ENCODE measurements at regions not wholly inside any gene's neighbourhood (a gene's known extent, or its start where the extent isn't known, plus 50 kb on each side); places are given as distances from the start of the nearest gene placed in this dataset.

DNA sequence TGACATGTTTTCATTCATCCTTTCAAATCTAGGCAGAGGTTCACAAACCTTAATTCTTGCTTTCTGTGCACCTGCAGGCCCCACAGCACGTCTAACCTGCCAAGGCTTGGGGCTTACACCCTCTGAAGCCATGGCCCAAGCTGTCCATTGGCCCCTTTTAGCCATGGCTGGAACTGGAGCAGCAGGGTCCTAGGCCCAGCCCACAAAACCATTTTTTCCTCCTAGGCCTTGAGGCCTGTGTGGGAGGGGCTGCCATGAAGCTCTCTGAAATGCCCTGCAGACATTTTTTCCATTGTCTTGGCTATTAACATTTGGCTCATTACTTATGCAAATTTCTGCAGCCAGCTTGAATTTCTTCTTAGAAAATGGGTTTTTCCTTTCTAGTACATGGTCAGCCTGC lies 547.5 kb downstream of the KCNH5 start:
- TF ChIP-seq CTCF (IDR thresholded peaks at IDR 0.05) (no peak), ZFX (IDR thresholded peaks at IDR 0.05; ENCODE audit: borderline replicate concordance) (no peak)

Measured in 22Rv1 (cell line).